DND-41 (cell line): ENCODE measurements at regions not wholly inside any gene's neighbourhood (a gene's known extent, or its start where the extent isn't known, plus 50 kb on each side); places are given as distances from the start of the nearest gene placed in this dataset.

ENCODE experiments used
- ATAC-seq: fragments of 200-7000 bp; cut with Tn5 transposase; 3 replicates; pipeline ENCODE4 v1.9.1; 2021; ENCODE audit warnings: low read depth; ENCODE audit not compliant: insufficient read depth
- DNase-seq: peaks from one replicate; pipeline ENCODE4 v3.0.0-alpha.2; 2020
- H2AFZ ChIP-seq: 2 replicates; pipeline ENCODE4 v1.6.0; 2012; ENCODE audit warnings: low read depth, low read length
- H3K27ac ChIP-seq: 2 replicates; pipeline ENCODE4 v1.5.1; 2012; ENCODE audit warnings: low read length, inconsistent platforms
- H3K27me3 ChIP-seq: fragments of 200-600 bp; sonication (generic); 2 replicates; pipeline ENCODE4 v1.6.0; 2012; ENCODE audit warnings: low read length, mild to moderate bottlenecking, inconsistent platforms; ENCODE audit not compliant: insufficient read depth, poor library complexity
- H3K36me3 ChIP-seq: 2 replicates; pipeline ENCODE4 v1.5.1; 2012; ENCODE audit warnings: low read length, inconsistent platforms; ENCODE audit not compliant: insufficient read depth
- H3K4me1 ChIP-seq: 2 replicates; pipeline ENCODE4 v1.5.1; 2012; ENCODE audit warnings: mild to moderate bottlenecking, low read length; ENCODE audit not compliant: insufficient read depth
- H3K4me2 ChIP-seq: 2 replicates; pipeline ENCODE4 v1.6.0; 2012; ENCODE audit warnings: mild to moderate bottlenecking, moderate library complexity, low read length, inconsistent platforms; ENCODE audit not compliant: insufficient read depth
- H3K4me3 ChIP-seq, 2 experiments: fragments of 200-600 bp in 1 of 2; shearing (Covaris generic) in 1 of 2; 2 replicates each; pipeline ENCODE4 v1.5.1; 2012 to 2016; ENCODE audit warnings: inconsistent platforms in 2 of 2, low read length in 2 of 2, mild to moderate bottlenecking in 2 of 2, low read depth in 1 of 2, moderate library complexity in 1 of 2
- H3K79me2 ChIP-seq: 2 replicates; pipeline ENCODE4 v1.6.0; 2012; ENCODE audit warnings: low read length, inconsistent platforms; ENCODE audit not compliant: insufficient read depth
- H3K9ac ChIP-seq: 2 replicates; pipeline ENCODE4 v1.6.0; 2012; ENCODE audit warnings: low read depth, mild to moderate bottlenecking, inconsistent platforms, low read length, moderate library complexity
- H3K9me3 ChIP-seq: 2 replicates; pipeline ENCODE4 v1.5.1; 2012; ENCODE audit warnings: low read length, moderate library complexity, mild to moderate bottlenecking, inconsistent platforms; ENCODE audit not compliant: insufficient read depth, severe bottlenecking
- H4K20me1 ChIP-seq: 2 replicates; pipeline ENCODE4 v1.6.0; 2012; ENCODE audit warnings: low read length; ENCODE audit not compliant: insufficient read depth
- EZH2 ChIP-seq: IDR thresholded peaks from 3 replicates; pipeline ENCODE4 v1.6.1; 2012; ENCODE audit warnings: borderline replicate concordance, low read depth, mild to moderate bottlenecking, moderate library complexity, low read length, inconsistent platforms; ENCODE audit not compliant: severe bottlenecking
- TF ChIP-seq, protein P1 (sequence below): IDR thresholded peaks from 2 replicates; pipeline ENCODE4 v1.5.1; 2012; ENCODE audit warnings: borderline replicate concordance, low read length, moderate library complexity, mild to moderate bottlenecking; ENCODE audit not compliant: poor library complexity, severe bottlenecking; ENCODE audit errors: extremely low read depth

DNA sequence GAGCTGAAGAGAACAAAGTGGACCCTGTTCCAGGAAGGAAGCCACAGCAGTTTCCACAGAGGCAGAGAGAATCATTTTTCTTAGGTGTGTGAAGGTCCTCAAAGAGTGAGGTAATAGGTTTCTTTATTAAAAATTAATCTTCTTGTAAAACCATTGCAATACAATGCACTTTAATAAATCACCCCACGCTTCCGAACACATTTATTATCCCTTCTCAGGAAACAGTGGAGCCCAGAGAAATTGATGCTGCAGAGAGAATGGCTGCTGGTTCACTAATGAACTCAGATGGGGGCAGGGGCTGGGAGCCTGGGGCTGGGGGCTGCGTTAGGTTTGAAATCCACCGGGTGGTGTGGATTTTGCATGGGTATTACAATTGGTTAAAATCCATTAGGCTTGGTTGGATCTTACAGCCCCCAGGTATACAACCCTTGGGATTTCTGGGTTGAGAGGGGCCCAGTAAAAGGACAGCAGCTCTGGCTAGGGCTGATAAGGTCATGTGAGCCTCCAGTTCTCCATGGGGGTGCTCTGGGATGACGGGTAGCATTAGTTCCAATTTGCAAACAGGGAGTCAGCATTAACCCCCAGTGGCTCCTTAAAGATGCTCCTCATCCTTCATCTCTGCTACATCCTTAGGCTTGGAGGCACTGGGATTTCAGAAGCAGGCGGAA is 718.1 kb upstream of the EEF2KMT start:
- TF ChIP-seq EZH2 = no peak
- TF ChIP-seq, protein P1, sequence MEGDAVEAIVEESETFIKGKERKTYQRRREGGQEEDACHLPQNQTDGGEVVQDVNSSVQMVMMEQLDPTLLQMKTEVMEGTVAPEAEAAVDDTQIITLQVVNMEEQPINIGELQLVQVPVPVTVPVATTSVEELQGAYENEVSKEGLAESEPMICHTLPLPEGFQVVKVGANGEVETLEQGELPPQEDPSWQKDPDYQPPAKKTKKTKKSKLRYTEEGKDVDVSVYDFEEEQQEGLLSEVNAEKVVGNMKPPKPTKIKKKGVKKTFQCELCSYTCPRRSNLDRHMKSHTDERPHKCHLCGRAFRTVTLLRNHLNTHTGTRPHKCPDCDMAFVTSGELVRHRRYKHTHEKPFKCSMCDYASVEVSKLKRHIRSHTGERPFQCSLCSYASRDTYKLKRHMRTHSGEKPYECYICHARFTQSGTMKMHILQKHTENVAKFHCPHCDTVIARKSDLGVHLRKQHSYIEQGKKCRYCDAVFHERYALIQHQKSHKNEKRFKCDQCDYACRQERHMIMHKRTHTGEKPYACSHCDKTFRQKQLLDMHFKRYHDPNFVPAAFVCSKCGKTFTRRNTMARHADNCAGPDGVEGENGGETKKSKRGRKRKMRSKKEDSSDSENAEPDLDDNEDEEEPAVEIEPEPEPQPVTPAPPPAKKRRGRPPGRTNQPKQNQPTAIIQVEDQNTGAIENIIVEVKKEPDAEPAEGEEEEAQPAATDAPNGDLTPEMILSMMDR = no peak
- Histone ChIP-seq H3K27me3 (no peaks in the 10 kb centered on the region), H3K9ac (no peak overlapping the region), H3K4me1 (no peaks in the 10 kb centered on the region), H3K4me3 (no peak overlapping the region), H3K36me3 (no peaks in the 10 kb centered on the region), H4K20me1 (no peaks in the 10 kb centered on the region), H3K79me2 (no peaks in the 10 kb centered on the region), H3K9me3 (no peaks in the 10 kb centered on the region), H3K4me2 (no peak overlapping the region), H2AFZ (no peak overlapping the region), H3K27ac (no peak overlapping the region)
- ATAC-seq (no peak), DNase-seq (no peak)

DNA sequence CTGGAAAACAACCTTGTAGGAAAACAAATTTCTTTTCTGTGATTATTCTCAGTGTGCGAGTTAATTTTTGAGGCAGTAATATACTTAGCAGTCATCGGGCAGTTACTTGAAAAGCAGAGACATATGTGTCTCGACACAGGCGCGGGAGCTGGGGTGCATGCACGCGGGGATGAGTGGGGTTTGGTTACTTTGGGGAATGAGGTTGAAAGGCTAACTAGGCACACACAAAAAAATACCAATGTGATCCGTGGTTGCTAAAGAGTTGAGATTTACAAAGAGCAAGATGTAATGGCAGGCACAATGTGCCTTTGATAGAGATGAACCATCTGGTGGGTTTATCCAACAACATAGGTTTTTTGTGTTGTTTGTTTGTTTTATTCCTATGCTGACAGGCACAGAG is 703.8 kb upstream of the EEF2KMT start:
- H3K27ac ChIP-seq = no peak overlapping the region
- no peak overlapping the region for H2AFZ ChIP-seq
- no peaks in the 10 kb centered on the region for H3K9me3 ChIP-seq
- ATAC-seq (no peak), DNase-seq (no peak)
- H3K36me3 ChIP-seq = no peaks in the 10 kb centered on the region
- no peak overlapping the region for H3K4me2 ChIP-seq
- H3K4me3 ChIP-seq = no peak overlapping the region
- H3K4me1 ChIP-seq = no peaks in the 10 kb centered on the region
- no peaks in the 10 kb centered on the region for H3K79me2 ChIP-seq
- H3K27me3 ChIP-seq = no peaks in the 10 kb centered on the region
- H3K9ac ChIP-seq = no peak overlapping the region
- TF ChIP-seq EZH2 = no peak
- TF ChIP-seq, protein P1 = no peak
- no peaks in the 10 kb centered on the region for H4K20me1 ChIP-seq

DNA sequence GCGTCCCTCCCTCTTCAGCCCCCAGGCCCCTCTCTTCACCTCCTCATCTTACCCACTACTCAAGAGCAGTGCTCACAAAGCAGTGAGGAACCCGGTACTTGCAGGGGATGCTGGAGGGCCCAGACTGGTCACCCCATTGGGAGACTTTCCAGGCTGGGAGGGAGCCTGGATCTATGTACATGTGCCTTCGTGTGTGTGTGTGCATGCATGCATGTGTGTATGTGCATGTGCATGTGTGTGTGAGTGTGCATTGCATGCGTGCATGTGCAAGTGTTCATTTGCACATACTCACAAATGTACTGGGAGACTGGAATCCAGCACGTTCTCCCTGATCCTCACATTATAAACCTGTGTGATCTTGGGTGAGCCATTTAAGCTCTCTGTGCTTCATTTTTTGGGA is 696.0 kb upstream of the EEF2KMT start:
- Histone ChIP-seq H3K27me3 (no peaks in the 10 kb centered on the region), H4K20me1 (no peaks in the 10 kb centered on the region), H3K79me2 (no peaks in the 10 kb centered on the region), H3K27ac (no peak overlapping the region), H3K4me2 (no peak overlapping the region), H3K4me1 (no peaks in the 10 kb centered on the region), H3K4me3 (no peak overlapping the region), H2AFZ (no peak overlapping the region), H3K9ac (no peak overlapping the region), H3K36me3 (no peaks in the 10 kb centered on the region), H3K9me3 (no peaks in the 10 kb centered on the region)
- TF ChIP-seq EZH2 = no peak
- TF ChIP-seq, protein P1 = no peak
- ATAC-seq (no peak), DNase-seq (no peak)
